PC-3 (cell line): ENCODE measurements at regions not wholly inside any gene's neighbourhood (a gene's known extent, or its start where the extent isn't known, plus 50 kb on each side); places are given as distances from the start of the nearest gene placed in this dataset.

Source experiments
- CTCF ChIP-seq: fragments of 300-600 bp; sonication (generic); conservative IDR thresholded peaks from 2 replicates; pipeline ENCODE4 v1.5.1; 2017; ENCODE audit warnings: antibody characterized with exemption, low read depth, mild to moderate bottlenecking, low read length
- EZH2 ChIP-seq: fragments of 300-600 bp; sonication (generic); IDR thresholded peaks from one replicate; pipeline ENCODE4 v1.6.1; 2017; ENCODE audit warnings: antibody characterized with exemption, mild to moderate bottlenecking, low read length; ENCODE audit not compliant: unreplicated experiment
- EZH2phosphoT487 ChIP-seq: fragments of 300-600 bp; sonication (generic); IDR thresholded peaks from 2 replicates; pipeline ENCODE4 v1.6.1; 2018; ENCODE audit warnings: mild to moderate bottlenecking, antibody characterized with exemption, low read length, borderline replicate concordance

- no peak for TF ChIP-seq CTCF
- no peak for TF ChIP-seq EZH2
- TF ChIP-seq EZH2phosphoT487 = no peak
These were observed 90.1 kb upstream of the LGALSL start for GRCh38 chr2:64363848-64364247.
